ENCODE measurements at regions not wholly inside any gene's neighbourhood (a gene's known extent, or its start where the extent isn't known, plus 50 kb on each side); places are given as distances from the start of the nearest gene placed in this dataset.

- Mint-ChIP-seq H3K36me3 (ENCODE audit: insufficient read depth) (no peaks in the 10 kb centered on the region), H3K27me3 (no peaks in the 10 kb centered on the region), H3K4me1 (ENCODE audit: low read depth) (no peaks in the 10 kb centered on the region), H3K9me3 (ENCODE audit: low read depth) (no peaks in the 10 kb centered on the region), H3K27ac (no peak overlapping the region), H3K4me3 (ENCODE audit: low read depth) (no peak overlapping the region)
- TF ChIP-seq CTCF (IDR thresholded peaks at IDR 0.05; ENCODE audit: unreplicated experiment), result no peak
- DNase-seq (ENCODE audit: low spot score, unreplicated experiment), result no peak
These were observed 57.3 kb upstream of the MAGI3 start for GRCh38 chr1:113333056-113333455.

- TF ChIP-seq CTCF (IDR thresholded peaks at IDR 0.05; ENCODE audit: unreplicated experiment), result no peak
- H3K4me3 Mint-ChIP-seq (ENCODE audit: low read depth), result no peak overlapping the region
- H3K27ac Mint-ChIP-seq, result no peak overlapping the region
- H3K4me1 Mint-ChIP-seq (ENCODE audit: low read depth), result no peaks in the 10 kb centered on the region
- DNase-seq (ENCODE audit: low spot score, unreplicated experiment), result no peak
- no peaks in the 10 kb centered on the region for H3K27me3 Mint-ChIP-seq
- H3K36me3 Mint-ChIP-seq (ENCODE audit: insufficient read depth), result no peaks in the 10 kb centered on the region
- no peaks in the 10 kb centered on the region for H3K9me3 Mint-ChIP-seq (ENCODE audit: low read depth)
These were observed 50.3 kb upstream of the MAGI3 start for GRCh38 chr1:113340038-113340437.

All from progenitor cell of endocrine pancreas (in vitro differentiated cells).